ENCODE measurements at regions not wholly inside any gene's neighbourhood (a gene's known extent, or its start where the extent isn't known, plus 50 kb on each side); places are given as distances from the start of the nearest gene placed in this dataset.

DNA sequence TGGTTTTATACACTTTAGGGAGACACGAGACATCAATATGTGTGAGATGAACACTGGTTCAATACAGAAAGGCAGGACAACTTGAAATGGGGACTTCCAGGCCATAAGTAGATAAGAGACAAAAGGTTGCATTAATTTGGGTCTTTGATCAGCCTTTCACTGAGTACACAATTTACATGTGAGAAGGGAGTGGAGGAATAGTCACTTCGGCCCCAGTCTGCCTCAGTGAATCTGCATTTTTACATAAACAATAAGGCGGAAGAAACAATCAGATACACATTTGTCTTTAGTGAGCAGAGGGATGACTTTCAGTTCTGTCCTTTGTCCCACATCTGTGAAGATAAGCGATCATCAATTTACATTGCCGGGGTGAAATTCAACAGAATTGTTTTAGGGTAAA lies 104.3 kb upstream of the ARL4C start:
- TF ChIP-seq POLR2A (IDR thresholded peaks at IDR 0.05; ENCODE audit: low read depth) (no peak), EP300 (IDR thresholded peaks at IDR 0.05) (no peak)

All from esophagus muscularis mucosa (tissue), 2 donors.